HL-60 (cell line): ENCODE measurements at regions not wholly inside any gene's neighbourhood (a gene's known extent, or its start where the extent isn't known, plus 50 kb on each side); places are given as distances from the start of the nearest gene placed in this dataset.

Source experiments
- DNase-seq, 2 experiments: peaks; one replicate each; pipeline ENCODE4 v3.0.0-alpha.2; 2010 to 2020; ENCODE audit warnings: low read depth in 1 of 2, low spot score in 1 of 2
- H3K27ac ChIP-seq: fragments of 250-450 bp; sonication (Bioruptor Pico); replicated peaks from 2 replicates; pipeline ENCODE4 v1.5.1; 2020; ENCODE audit warnings: mild to moderate bottlenecking, moderate library complexity
- H3K27me3 ChIP-seq: fragments of 250-450 bp; sonication (Bioruptor Pico); 2 replicates; pipeline ENCODE4 v1.5.1; 2021; ENCODE audit warnings: mild to moderate bottlenecking, moderate library complexity; ENCODE audit not compliant: insufficient read depth, poor library complexity, severe bottlenecking
- H3K4me3 ChIP-seq: replicated peaks from 2 replicates; pipeline ENCODE4 v1.5.1; 2011; ENCODE audit warnings: mild to moderate bottlenecking, control low read depth, low read length; ENCODE audit not compliant: insufficient read depth
- GABPA ChIP-seq: IDR thresholded peaks from 2 replicates; pipeline ENCODE4 v1.6.1; 2012; ENCODE audit warnings: low read depth
- POLR2AphosphoS5 ChIP-seq: IDR thresholded peaks from 2 replicates; pipeline ENCODE4 v1.6.1; 2012; ENCODE audit warnings: low read depth
- REST ChIP-seq: IDR thresholded peaks from 2 replicates; pipeline ENCODE4 v1.6.1; 2012; ENCODE audit warnings: low read depth; ENCODE audit not compliant: insufficient replicate concordance
- SPI1 ChIP-seq: IDR thresholded peaks from 2 replicates; pipeline ENCODE4 v1.6.1; 2012; ENCODE audit warnings: low read depth, mild to moderate bottlenecking, borderline replicate concordance
- TF ChIP-seq, protein P1 (sequence below): IDR thresholded peaks from one replicate; pipeline ENCODE4 v1.5.1; 2011; ENCODE audit warnings: low read length, control low read depth, inconsistent platforms; ENCODE audit not compliant: insufficient read depth

DNA sequence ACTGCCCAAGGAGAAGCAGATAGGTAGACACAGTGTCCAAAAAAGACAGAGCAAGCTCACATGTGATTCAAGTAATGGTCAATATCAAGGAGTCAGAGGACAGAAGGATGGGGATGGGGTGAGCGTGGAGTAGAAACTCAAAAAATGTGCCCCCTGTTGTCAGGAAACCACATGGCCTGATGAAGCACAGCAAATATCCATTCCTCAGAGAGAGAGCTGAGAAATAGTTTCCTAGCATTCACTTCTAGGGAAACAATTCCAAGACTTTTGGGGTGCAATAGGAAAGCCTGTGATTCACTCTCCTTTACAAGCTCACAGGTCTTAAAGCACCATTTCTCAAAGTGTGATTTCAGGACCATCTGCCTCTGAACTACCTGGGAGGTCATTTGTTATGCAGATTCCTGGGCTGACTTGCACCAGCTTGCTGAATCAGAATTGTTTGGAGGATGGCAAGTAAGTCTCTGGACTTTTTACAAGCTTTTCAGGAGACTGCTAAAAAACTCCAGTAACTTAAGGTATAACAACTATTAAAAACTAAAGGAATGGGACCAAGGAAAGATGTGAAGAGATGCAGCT, 432.8 kb downstream of the HDGFL1 start:
- DNase-seq = no peak
- no peak overlapping the region for H3K4me3 ChIP-seq

GRCh38 chr6:23003671-23004467, 434.5 kb downstream of the HDGFL1 start:
- no peaks in the 10 kb centered on the region for H3K27me3 ChIP-seq
- DNase-seq = no peak
- no peak for TF ChIP-seq SPI1
- H3K27ac ChIP-seq = no peak overlapping the region
- H3K4me3 ChIP-seq = no peak overlapping the region

More for the DNA sequence above, 432.8 kb downstream of the HDGFL1 start:
- TF ChIP-seq, protein P1, sequence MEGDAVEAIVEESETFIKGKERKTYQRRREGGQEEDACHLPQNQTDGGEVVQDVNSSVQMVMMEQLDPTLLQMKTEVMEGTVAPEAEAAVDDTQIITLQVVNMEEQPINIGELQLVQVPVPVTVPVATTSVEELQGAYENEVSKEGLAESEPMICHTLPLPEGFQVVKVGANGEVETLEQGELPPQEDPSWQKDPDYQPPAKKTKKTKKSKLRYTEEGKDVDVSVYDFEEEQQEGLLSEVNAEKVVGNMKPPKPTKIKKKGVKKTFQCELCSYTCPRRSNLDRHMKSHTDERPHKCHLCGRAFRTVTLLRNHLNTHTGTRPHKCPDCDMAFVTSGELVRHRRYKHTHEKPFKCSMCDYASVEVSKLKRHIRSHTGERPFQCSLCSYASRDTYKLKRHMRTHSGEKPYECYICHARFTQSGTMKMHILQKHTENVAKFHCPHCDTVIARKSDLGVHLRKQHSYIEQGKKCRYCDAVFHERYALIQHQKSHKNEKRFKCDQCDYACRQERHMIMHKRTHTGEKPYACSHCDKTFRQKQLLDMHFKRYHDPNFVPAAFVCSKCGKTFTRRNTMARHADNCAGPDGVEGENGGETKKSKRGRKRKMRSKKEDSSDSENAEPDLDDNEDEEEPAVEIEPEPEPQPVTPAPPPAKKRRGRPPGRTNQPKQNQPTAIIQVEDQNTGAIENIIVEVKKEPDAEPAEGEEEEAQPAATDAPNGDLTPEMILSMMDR = no peak
- TF ChIP-seq POLR2AphosphoS5 (no peak), SPI1 (no peak), GABPA (no peak), REST (no peak)
- Histone ChIP-seq H3K27ac (no peak overlapping the region), H3K27me3 (no peaks in the 10 kb centered on the region)

DNA sequence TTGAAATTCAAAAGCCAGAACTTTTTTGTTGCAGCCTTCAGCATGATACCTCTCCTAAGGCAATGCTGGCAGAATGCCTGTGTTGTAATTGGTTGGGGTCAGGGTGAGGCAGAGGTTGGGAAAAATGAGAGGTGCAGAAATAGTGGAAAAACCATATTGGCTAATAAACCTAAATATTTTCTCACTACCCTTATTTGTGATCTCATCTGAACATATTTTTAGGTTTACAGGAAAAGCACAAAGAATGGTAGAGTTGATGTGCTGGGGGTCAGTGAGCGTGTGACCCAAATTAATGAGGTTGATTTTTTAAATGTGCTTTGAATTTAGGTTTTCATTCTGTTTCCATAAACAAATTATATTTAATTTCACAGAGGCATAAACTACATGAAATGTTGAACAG, 437.3 kb downstream of the HDGFL1 start:
- TF ChIP-seq SPI1 (no peak), POLR2AphosphoS5 (no peak), REST (no peak), GABPA (no peak)
- TF ChIP-seq, protein P1 = no peak
- DNase-seq = no peak
- H3K4me3 ChIP-seq = no peak overlapping the region
- H3K27ac ChIP-seq = no peak overlapping the region
- H3K27me3 ChIP-seq = no peaks in the 10 kb centered on the region

GRCh38 chr6:23011615-23012014, 442.2 kb downstream of the HDGFL1 start:
- DNase-seq = no peak
- Histone ChIP-seq H3K27ac (no peak overlapping the region), H3K4me3 (no peak overlapping the region), H3K27me3 (no peaks in the 10 kb centered on the region)
- no peak for TF ChIP-seq REST
- TF ChIP-seq, protein P1 = no peak
- TF ChIP-seq POLR2AphosphoS5 = no peak
- no peak for TF ChIP-seq GABPA
- no peak for TF ChIP-seq SPI1
